ENCODE measurements at regions not wholly inside any gene's neighbourhood (a gene's known extent, or its start where the extent isn't known, plus 50 kb on each side); places are given as distances from the start of the nearest gene placed in this dataset.

DNA sequence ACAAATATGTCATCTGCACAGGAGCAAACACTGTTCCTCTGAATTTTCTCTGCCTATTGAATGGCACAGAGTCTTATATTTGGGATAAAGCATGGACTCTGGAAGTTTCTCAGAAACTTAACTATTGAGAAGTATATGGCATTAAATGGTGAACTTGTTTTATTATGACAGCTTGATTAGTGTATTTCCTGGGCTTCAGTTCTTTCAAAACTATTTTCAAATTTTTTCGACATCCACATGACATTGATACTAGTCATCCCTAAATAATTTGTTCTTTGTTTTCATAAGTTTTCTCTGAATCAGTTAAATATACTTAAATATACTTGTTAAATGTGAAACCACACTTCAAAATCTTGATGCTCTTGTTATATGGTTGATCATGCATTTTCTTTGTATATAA, 144.0 kb upstream of the TSHZ2 start:
- TF ChIP-seq, protein P1, sequence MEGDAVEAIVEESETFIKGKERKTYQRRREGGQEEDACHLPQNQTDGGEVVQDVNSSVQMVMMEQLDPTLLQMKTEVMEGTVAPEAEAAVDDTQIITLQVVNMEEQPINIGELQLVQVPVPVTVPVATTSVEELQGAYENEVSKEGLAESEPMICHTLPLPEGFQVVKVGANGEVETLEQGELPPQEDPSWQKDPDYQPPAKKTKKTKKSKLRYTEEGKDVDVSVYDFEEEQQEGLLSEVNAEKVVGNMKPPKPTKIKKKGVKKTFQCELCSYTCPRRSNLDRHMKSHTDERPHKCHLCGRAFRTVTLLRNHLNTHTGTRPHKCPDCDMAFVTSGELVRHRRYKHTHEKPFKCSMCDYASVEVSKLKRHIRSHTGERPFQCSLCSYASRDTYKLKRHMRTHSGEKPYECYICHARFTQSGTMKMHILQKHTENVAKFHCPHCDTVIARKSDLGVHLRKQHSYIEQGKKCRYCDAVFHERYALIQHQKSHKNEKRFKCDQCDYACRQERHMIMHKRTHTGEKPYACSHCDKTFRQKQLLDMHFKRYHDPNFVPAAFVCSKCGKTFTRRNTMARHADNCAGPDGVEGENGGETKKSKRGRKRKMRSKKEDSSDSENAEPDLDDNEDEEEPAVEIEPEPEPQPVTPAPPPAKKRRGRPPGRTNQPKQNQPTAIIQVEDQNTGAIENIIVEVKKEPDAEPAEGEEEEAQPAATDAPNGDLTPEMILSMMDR (IDR thresholded peaks at IDR 0.05): no peak
- no peak for TF ChIP-seq POLR2AphosphoS5 (IDR thresholded peaks at IDR 0.05)
- no peak for TF ChIP-seq POLR2A (IDR thresholded peaks at IDR 0.05)
- TF ChIP-seq EP300 (IDR thresholded peaks at IDR 0.05): no peak
